Cerebellar cortex (tissue), 1 donor: ENCODE measurements at regions not wholly inside any gene's neighbourhood (a gene's known extent, or its start where the extent isn't known, plus 50 kb on each side); places are given as distances from the start of the nearest gene placed in this dataset.
"Not testable (repeated sequence)": the region's sequence is repeated elsewhere in the genome, so short reads cannot be mapped to it uniquely, and the experiment has no call there.

ENCODE experiments used
- DNase-seq: peaks from one replicate; pipeline ENCODE4 v3.0.0-alpha.2; 2015; ENCODE audit warnings: low spot score

GRCh38 chr3:20637729-20638128 is 451.7 kb upstream of the SGO1 start:
- DNase-seq, result no peak

- no peak for DNase-seq
Measured at GRCh38 chr3:20622304-20622703, 436.3 kb upstream of the SGO1 start.

- not testable (repeated sequence) for DNase-seq
Measured at GRCh38 chr3:20618621-20619020, 432.6 kb upstream of the SGO1 start.

GRCh38 chr3:20618181-20618580 is 432.2 kb upstream of the SGO1 start:
- not testable (repeated sequence) for DNase-seq

GRCh38 chr3:20615982-20616381 is 430.0 kb upstream of the SGO1 start:
- not testable (repeated sequence) for DNase-seq

GRCh38 chr3:20608054-20608738 is 422.2 kb upstream of the SGO1 start:
- no peak for DNase-seq

- DNase-seq, result no peak
Measured at GRCh38 chr3:20604659-20605058, 418.7 kb upstream of the SGO1 start.

GRCh38 chr3:20589275-20589674 is 403.3 kb upstream of the SGO1 start:
- DNase-seq, result no peak

- DNase-seq, result no peak
Measured at GRCh38 chr3:20588781-20589180, 402.8 kb upstream of the SGO1 start.

GRCh38 chr3:20583648-20584047 is 397.6 kb upstream of the SGO1 start:
- DNase-seq, result no peak

- no peak for DNase-seq
Measured at GRCh38 chr3:20576228-20576627, 390.2 kb upstream of the SGO1 start.

- DNase-seq, result no peak
Measured at GRCh38 chr3:20575146-20575545, 389.1 kb upstream of the SGO1 start.

- DNase-seq, result no peak
Measured at GRCh38 chr3:20574746-20575145, 388.7 kb upstream of the SGO1 start.

GRCh38 chr3:20573175-20573574 is 387.2 kb upstream of the SGO1 start:
- no peak for DNase-seq

- no peak for DNase-seq
Measured at GRCh38 chr3:20572473-20572872, 386.5 kb upstream of the SGO1 start.

- DNase-seq, result no peak
Measured at GRCh38 chr3:20569310-20569709, 383.3 kb upstream of the SGO1 start.

GRCh38 chr3:20564966-20565365 is 379.0 kb upstream of the SGO1 start:
- no peak for DNase-seq

GRCh38 chr3:20563985-20564384 is 378.0 kb upstream of the SGO1 start:
- DNase-seq, result no peak

- no peak for DNase-seq
Measured at GRCh38 chr3:20563251-20563650, 377.2 kb upstream of the SGO1 start.

- no peak for DNase-seq
Measured at GRCh38 chr3:20561166-20561565, 375.2 kb upstream of the SGO1 start.

GRCh38 chr3:20560446-20560845 is 374.4 kb upstream of the SGO1 start:
- DNase-seq, result not testable (repeated sequence)

- no peak for DNase-seq
Measured at GRCh38 chr3:20558161-20558560, 372.2 kb upstream of the SGO1 start.

- no peak for DNase-seq
Measured at GRCh38 chr3:20556661-20557060, 370.7 kb upstream of the SGO1 start.

GRCh38 chr3:20552605-20553275 is 366.7 kb upstream of the SGO1 start:
- no peak for DNase-seq
